Hepatic stellate cell (primary cell): ENCODE measurements at regions not wholly inside any gene's neighbourhood (a gene's known extent, or its start where the extent isn't known, plus 50 kb on each side); places are given as distances from the start of the nearest gene placed in this dataset.

Source experiments
- DNase-seq: peaks from one replicate; pipeline ENCODE4 v3.0.0; 2011; ENCODE audit warnings: low spot score

DNA sequence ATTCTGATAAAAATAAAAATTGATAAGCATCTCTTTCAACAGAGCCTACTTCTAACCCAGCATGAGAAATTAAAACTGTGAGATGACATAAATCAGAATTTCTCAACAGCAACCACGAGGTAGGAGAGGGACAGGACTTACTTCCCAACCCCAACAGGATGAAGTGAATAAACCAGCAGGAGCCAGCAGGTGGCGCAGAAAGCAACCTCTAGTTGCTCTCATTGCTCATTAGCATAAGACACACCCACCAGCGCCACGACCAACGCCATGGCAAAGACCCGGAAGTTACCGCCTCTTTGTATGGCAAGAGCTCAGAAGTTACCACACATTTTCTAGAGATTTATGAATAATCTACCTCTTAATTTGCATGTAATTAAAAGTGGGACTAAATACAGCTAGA is 189.4 kb upstream of the CDH8 start:
- DNase-seq, result no peak

GRCh38 chr16:62224646-62225209 is 188.5 kb upstream of the CDH8 start:
- DNase-seq, result no peak

DNA sequence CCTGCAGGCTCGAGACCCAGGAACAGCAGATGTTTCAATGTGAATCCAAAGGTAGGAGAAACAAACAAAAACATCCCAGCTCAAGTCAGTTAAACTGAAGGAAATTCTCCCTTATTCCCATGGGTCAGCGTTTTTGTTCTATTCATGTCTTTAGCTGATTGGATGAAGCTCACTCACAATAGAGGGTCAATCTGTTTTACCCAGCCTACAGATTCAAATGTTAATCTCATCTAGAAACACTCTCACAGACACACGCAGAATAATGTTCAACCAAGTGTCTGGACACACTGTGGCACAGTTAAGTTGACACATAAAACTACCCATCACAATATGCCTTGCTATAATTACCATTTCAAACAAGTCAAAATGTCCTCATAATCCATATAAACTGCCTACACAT is 180.6 kb upstream of the CDH8 start:
- DNase-seq, result no peak

- no peak for DNase-seq
Observed at GRCh38 chr16:62213763-62214162, 177.5 kb upstream of the CDH8 start.

GRCh38 chr16:62208934-62209333 is 172.7 kb upstream of the CDH8 start:
- no peak for DNase-seq

GRCh38 chr16:62205459-62205858 is 169.2 kb upstream of the CDH8 start:
- DNase-seq, result no peak

GRCh38 chr16:62201911-62202310 is 165.7 kb upstream of the CDH8 start:
- DNase-seq, result no peak

DNA sequence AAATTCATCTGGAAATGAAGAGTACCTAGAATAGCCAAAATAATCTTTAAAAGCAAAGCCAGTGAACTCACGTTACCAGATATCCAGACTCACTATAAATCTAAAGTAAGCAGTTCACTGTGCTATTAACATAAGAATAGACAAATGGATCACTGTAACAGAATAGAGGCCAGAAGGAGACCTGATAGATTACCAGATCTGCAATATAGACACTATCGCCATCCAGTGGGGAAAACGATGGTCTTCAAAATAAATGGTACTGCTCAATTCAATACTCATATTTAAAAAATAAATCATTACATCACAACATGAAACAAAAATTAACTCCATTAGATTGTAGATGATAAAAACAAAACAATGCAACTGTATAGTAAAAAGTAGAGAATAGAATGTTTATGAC is 158.6 kb upstream of the CDH8 start:
- DNase-seq, result no peak

- no peak for DNase-seq
Observed at GRCh38 chr16:62190426-62190825, 154.2 kb upstream of the CDH8 start.

DNA sequence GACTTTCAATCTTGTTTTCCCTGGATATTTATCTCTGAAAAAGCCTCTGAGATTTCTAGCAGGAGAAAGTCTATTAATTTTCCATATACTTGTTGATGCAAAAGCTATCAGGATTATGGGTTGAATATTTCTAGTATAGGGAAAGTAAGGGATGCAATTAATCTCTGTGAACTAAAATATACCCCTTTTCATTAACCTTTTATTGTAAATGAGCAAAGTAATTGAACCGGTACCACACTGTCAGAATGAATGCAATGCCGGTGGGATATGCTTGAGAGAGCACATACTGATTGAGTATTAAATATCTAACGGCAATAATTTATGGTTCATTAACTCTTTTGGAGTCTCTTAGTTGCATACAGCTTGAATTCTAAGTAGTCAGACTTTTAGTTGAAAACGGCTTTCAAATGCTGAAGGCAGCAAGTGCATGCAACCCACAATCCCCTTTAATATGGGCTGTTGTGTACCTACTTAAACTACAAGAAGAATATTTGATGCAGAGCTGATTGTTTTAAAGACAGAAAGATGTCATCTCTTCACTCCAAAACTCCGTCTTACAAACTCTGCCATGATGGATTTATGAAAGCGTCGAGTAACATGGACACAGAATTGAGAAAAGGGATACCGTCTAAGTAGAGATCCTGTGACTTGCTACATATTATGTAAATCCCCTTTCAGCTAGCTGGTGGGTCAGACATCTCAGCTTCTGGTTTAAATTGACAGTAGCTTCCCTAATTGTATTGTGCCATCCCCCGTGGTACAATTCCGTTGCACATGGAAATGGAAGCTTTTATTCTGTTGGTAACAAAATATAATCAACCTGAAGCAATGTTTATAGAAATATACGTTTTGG is 141.3 kb upstream of the CDH8 start:
- DNase-seq, result no peak

GRCh38 chr16:62170642-62171041 is 134.4 kb upstream of the CDH8 start:
- no peak for DNase-seq

GRCh38 chr16:62167551-62167950 is 131.3 kb upstream of the CDH8 start:
- DNase-seq, result no peak

DNA sequence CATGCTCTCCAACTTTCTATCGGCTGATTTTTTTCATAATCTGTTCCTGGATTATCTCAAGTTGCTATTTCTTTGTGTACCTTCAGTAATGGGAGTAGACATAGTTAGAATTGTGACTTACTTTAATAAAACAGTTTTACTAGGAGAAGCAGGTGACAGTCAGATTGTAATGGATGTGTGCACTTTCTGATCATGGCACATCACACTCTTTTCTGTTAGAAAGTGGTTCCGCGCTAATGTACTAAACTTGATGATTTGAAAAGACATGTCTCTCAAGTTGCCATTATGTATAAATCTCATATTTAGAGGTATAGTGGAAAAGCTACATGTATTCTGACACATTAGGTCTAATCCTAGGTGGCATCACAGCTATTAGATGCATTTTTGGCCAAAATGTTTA is 121.3 kb upstream of the CDH8 start:
- DNase-seq, result no peak

GRCh38 chr16:62156971-62157370 is 120.7 kb upstream of the CDH8 start:
- no peak for DNase-seq

DNA sequence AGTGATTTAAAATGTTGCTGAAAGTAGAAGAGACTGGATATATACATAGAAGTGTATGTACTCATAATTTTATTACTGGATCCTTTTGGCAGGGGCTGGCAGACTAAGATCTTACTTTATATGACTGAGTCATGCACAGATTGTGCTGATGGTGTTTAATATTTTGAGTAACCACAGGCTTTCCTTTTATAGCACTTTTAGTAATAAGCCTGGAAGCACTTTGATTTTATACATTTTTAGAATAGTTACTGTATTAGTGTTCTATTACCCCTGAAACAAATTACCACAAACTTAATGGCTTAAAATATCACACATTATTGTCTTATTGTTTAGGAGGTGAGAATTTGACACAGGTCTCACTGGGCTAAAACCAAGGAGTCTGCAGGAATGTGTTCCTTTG is 113.4 kb upstream of the CDH8 start:
- no peak for DNase-seq

- DNase-seq, result no peak
Observed at GRCh38 chr16:62137996-62138395, 101.8 kb upstream of the CDH8 start.

- DNase-seq, result no peak
Observed at GRCh38 chr16:62135911-62136310, 99.7 kb upstream of the CDH8 start.

DNA sequence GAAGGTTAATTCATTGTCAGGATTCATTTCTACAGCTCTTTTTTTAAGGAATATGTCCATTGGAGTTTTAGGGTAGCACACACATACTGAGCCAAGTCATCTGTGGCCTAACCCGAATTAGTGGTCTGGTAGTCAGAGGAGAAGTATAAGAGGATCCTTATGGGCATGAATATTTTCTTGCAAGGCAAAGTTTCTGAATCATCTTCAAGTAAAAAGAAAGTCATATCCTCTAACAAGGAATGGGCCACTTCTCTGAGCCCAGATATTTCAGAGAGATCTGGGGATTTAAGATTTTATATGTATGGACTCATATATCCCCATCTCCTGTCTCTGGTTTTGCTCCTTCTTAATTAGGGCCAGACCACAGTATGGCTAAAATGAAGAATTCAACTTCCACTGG is 99.2 kb upstream of the CDH8 start:
- no peak for DNase-seq

DNA sequence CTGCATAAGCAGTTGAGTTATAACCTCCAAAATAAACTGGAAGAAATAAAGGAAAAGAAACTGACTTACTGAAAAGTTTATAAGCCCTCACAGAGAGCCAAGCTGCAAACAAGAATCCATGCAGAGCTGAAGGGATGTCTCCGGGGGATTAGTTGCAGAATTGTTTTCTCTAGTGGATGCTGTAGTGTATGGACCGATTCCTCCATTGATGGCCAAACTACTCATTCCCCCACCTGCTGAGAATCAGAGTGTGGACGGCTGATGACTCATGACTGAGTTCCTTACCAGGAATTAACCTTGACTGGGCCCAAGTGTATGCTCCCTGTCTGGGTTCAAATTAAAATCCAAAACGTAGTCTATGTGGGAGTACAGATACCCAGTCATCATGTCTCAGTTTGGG is 93.9 kb upstream of the CDH8 start:
- DNase-seq, result no peak

GRCh38 chr16:62105244-62105643 is 69.0 kb upstream of the CDH8 start:
- DNase-seq, result no peak

GRCh38 chr16:62102588-62102987 is 66.3 kb upstream of the CDH8 start:
- no peak for DNase-seq

DNA sequence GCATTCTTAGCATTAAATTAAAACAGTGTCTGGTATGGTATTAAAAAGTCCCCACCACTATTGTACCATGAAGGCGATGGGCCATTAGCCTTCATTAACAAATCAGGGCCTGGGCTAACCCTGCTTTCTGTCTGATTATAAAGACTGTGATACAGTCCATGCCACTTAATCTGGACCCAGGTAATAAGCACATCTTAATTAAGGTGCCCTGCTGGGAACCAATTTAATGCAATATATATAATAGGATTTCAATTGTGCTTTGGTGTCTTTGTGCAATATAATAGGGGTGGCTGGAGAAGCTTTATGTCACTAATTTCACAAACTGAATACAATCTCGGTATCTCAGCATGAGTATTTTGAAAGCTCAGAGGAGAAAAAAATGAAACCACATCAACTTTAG is 64.4 kb upstream of the CDH8 start:
- DNase-seq, result no peak

- no peak for DNase-seq
Observed at GRCh38 chr16:62089715-62090114, 53.5 kb upstream of the CDH8 start.
